HG03045 (cell line): ENCODE measurements at regions not wholly inside any gene's neighbourhood (a gene's known extent, or its start where the extent isn't known, plus 50 kb on each side); places are given as distances from the start of the nearest gene placed in this dataset.

Experiments used
- ATAC-seq: cut with Tn5 transposase; IDR thresholded peaks from one replicate; pipeline ENCODE4 v1.9.1; 2021; ENCODE audit warnings: mild to moderate bottlenecking, moderate library complexity; ENCODE audit not compliant: unreplicated experiment

GRCh38 chr15:100703032-100703578 is 100.7 kb downstream of the ASB7 start:
- peak; percentile 97 for ATAC-seq

- ATAC-seq: no peak
Measured at GRCh38 chr15:100703671-100704070, 101.3 kb downstream of the ASB7 start.

- ATAC-seq: no peak
Measured at GRCh38 chr15:100704281-100705055, 102.1 kb downstream of the ASB7 start.

GRCh38 chr15:100705065-100705464 is 102.7 kb downstream of the ASB7 start:
- no peak for ATAC-seq

GRCh38 chr15:100705841-100706240 is 103.5 kb downstream of the ASB7 start:
- ATAC-seq: no peak

- ATAC-seq: no peak
Measured at GRCh38 chr15:100707229-100707628, 104.8 kb downstream of the ASB7 start.

- no peak for ATAC-seq
Measured at GRCh38 chr15:100708916-100709315, 106.5 kb downstream of the ASB7 start.

- ATAC-seq: no peak
Measured at GRCh38 chr15:100710222-100710621, 107.8 kb downstream of the ASB7 start.

GRCh38 chr15:100710744-100711515 is 108.5 kb downstream of the ASB7 start:
- ATAC-seq: no peak

GRCh38 chr15:100711516-100712021 is 109.2 kb downstream of the ASB7 start:
- ATAC-seq: no peak

GRCh38 chr15:100712226-100712625 is 109.8 kb downstream of the ASB7 start:
- ATAC-seq: no peak

GRCh38 chr15:100713163-100713867 is 110.9 kb downstream of the ASB7 start:
- ATAC-seq: no peak

GRCh38 chr15:100714034-100714748 is 111.8 kb downstream of the ASB7 start:
- no peak for ATAC-seq

- no peak for ATAC-seq
Measured at GRCh38 chr15:100714749-100715342, 112.5 kb downstream of the ASB7 start.

GRCh38 chr15:100715571-100716455 is 113.4 kb downstream of the ASB7 start:
- ATAC-seq: no peak

GRCh38 chr15:100716456-100717085 is 114.2 kb downstream of the ASB7 start:
- ATAC-seq: no peak

- no peak for ATAC-seq
Measured at GRCh38 chr15:100717596-100717995, 115.2 kb downstream of the ASB7 start.
